Suppressor macrophage treated with lipopolysaccharide for 4 hours (primary cell): ENCODE measurements at regions not wholly inside any gene's neighbourhood (a gene's known extent, or its start where the extent isn't known, plus 50 kb on each side); places are given as distances from the start of the nearest gene placed in this dataset.
"Not testable (repeated sequence)": the region's sequence is repeated elsewhere in the genome, so short reads cannot be mapped to it uniquely, and the experiment has no call there.

Source experiments
- DNase-seq: peaks from one replicate; pipeline ENCODE4 v3.0.0-alpha.2; 2020

DNA sequence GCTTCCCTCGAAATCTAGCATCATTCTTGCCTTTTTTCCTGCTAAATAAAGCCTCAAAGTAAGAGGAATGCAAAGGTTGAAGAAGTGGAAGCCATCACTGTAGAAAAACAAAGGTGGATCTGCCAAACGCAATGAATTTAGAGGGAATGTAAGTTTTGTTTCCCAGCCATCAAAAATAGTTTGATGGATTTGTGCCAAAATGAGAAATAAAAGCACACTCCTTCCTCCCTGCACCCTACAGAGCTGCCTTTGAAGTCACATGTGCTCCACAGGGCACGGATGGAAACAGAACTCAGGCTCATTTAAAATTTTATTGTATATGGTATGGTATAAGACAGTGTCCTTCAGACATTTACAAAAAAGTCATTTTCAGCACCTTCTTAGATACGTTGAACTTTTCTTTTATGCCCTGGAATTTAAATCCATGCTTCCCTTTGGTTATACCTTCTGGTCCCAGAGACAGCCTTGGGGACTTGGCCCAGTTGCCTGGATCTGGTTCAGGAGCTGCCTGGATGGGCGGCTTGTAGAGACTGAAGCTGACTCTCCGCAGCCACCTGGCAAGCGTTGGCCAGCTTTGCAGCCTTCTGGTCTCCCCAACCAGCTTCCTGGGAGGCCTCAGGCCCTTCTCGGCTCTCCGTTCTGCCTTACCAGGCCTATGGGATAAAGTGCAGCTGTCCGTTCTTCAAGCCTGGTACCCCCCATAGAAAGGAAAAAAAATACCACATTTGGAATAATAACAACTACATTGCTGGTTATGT lies 228.5 kb upstream of the NEBL start:
- no peak for DNase-seq

- no peak for DNase-seq
Measured at GRCh38 chr10:21122907-21123306, 225.8 kb upstream of the NEBL start.

DNA sequence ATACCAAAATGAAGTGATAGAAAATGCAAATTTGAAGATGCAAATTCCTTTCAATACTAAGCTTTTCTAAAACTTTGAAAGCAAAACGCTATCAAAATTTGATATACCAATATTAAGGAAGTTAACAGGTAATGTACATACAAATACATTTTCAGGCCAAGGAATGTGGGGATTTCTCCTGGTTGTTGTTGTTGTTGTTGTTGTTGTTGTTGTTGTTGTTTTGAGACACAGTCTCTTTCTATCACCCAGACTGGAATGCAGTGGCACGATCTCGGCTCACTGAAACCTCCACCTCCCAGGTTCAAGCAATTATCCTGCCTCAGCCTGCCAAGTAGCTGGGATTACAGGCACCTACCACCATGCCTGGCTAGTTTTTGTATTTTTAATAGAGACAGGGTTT lies 224.7 kb upstream of the NEBL start:
- DNase-seq, result not testable (repeated sequence)

- DNase-seq, result no peak
Measured at GRCh38 chr10:21114683-21115082, 217.6 kb upstream of the NEBL start.

DNA sequence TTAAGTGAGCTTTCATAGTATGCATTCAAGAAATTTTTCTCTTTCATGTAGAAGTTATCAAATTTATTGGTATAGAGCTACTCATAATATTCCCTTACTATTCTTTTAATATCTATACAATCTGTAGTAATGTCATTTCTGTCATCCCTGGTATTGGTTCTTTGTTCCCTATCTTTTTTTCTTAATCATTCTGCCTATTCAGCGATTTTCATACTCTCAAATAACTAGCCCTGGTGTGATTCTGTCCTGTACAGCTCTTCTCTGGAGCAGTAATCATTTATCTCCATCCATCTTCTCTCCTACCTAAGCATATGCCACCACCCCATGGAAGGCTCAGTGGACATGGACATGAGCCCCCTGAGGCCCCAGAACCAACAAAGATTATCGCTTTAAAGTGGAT lies 213.2 kb upstream of the NEBL start:
- no peak for DNase-seq

DNA sequence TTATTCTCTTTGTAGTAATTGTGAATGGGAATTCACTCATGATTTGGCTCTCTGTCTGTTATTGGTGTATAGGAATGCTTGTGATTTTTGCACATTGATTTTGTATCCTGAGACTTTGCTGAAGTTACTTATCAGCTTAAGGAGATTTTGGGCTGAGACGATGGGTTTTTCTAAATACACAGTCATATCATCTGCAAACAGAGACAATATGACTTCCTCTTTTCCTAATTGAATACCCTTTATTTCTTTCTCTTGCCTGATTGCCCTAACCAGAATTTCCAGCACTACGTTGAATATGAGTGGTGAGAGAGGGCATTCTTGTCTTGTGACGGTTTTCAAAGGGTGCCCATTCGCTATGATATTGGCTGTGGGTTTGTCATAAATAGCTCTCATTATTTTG lies 209.8 kb upstream of the NEBL start:
- not testable (repeated sequence) for DNase-seq

GRCh38 chr10:21105331-21105730 lies 208.2 kb upstream of the NEBL start:
- DNase-seq, result not testable (repeated sequence)

GRCh38 chr10:21100871-21101514 lies 203.9 kb upstream of the NEBL start:
- DNase-seq, result no peak

DNA sequence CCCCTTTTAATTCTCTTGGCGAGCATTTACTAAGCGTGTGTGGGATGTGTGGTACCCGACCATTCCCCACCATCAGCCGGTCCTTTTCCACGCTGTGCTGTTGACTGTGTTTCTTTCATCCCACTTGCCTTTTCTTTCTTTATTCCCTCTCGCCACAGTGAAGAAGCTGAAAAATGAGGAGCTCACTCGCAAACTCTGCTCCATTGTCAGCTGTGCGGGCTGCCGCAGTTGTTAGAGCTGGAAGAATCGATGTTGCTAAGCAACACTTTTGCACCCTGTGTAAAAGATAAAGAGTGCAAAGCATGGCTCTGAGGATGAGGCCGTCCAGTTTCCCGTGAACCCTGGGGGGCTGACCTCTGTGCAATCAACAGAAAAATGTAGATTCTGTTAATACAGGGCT lies 203.1 kb upstream of the NEBL start:
- no peak for DNase-seq

GRCh38 chr10:21099291-21100062 lies 202.4 kb upstream of the NEBL start:
- DNase-seq, result no peak

DNA sequence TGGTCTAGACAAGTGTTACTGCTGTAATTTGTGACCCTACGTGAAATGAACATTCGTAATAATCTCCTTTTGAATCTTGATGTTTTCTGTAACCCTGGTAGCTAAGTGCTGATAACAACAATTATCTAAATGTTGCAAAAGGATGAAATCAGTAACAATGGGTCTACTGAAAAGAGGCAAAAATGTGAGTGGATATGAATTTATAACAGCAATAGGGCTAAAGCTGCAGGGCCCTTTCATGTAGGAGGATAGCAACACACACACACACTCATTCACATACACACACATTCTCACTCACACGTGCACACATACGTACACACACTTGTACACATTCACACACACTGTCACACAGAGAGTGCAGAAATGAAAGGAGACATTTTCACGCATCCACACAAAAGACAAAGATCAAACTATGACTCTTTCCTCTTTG lies 200.8 kb upstream of the NEBL start:
- DNase-seq, result no peak

GRCh38 chr10:21095494-21096055 lies 198.5 kb upstream of the NEBL start:
- DNase-seq, result no peak

DNA sequence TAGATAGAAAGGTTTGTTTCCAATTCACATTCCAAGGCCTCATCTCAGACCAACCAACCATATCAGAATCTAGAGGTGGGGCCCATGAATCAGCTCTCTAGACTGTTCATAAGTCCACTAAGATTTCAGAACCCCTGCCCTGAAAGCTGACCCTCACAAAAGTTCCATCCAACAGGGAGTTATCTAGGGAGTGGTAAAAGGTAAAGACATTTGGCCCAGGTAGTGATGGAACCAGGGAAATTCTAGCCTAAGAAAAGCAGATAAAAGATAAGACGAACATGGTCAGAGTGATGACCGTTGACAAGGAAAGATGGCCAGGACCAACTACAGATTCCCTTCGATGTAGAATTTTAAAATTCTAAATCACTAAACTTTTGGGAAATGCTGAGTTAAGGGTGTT lies 198.0 kb upstream of the NEBL start:
- no peak for DNase-seq

DNA sequence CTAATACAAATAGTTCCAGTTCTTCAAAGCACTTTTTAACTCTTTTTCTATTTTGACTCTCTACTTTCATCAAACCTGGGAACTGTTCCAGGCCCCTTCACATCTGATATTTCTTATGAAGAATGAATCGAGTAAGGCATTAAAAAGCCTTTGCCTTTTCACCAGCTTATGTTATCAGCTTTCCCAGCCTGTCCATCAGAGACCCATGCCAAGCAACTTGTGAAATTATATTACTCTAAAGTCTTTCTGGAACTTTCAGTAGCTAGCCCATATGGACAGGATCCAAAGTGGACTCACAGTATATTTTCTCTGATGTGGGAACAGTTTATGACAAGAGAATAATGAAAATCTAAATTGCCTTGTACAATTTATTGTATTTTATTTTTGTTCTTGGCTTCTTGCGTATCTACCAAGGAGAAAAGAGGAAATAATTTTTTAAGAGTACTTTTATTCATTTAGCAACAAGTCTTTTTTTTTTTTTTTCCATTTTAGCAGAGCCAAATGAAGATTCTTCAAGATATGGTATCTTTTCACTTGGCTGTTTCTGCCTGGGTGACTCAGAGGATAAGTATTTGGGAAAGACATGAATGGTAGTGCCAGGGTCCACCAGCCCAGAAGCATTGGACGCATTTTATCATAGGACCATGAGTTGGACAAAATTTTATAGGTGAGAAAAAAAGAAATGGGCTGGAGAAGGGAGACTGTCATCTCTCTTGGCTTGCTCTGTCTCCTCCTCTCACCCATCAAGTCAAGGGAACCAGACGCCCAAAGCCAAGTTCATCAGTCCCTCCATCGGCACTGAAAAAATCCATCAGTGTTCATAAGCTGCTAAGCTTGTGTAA lies 195.8 kb upstream of the NEBL start:
- DNase-seq, result no peak

GRCh38 chr10:21090609-21091082 lies 193.5 kb upstream of the NEBL start:
- DNase-seq, result no peak

DNA sequence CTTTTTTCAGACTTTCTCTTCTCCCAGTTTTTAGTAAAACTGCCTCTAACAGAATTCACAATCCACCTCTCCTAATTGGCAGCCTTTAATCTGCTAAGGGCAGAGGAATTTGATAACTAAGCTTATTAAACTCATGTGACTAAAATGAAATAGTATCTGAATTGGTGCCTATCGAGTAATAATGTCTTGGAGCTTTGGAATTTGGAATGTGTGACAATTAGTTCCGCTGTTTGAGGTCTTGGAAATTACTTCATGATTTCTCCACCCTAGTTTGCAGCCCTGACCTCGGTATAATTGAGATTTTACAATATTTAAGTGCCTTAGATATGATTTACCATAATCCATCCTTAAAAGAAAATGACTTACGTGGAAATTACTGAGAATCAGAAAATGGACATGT lies 190.4 kb upstream of the NEBL start:
- no peak for DNase-seq

DNA sequence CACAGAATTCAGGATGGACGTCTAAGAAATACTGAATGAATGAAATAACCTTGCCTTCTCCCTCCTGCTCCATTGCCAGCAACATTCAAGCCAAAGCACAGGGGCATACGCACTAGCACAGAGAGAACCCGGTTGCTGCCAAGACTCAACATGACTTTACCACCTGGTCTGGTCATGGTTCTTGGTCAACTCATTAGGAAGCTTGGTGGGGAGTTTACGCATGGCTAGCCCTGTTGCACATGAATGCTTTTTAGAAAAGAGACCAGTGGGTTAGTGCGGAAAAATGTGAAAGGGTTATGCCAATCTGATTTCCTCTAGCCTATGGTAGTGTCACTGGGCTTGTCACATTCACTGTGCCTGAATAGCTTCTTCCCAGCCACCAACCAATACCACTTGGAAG lies 187.6 kb upstream of the NEBL start:
- DNase-seq, result no peak

GRCh38 chr10:21083861-21084260 lies 186.8 kb upstream of the NEBL start:
- no peak for DNase-seq

- no peak for DNase-seq
Measured at GRCh38 chr10:21082206-21082605, 185.1 kb upstream of the NEBL start.

GRCh38 chr10:21080261-21080660 lies 183.2 kb upstream of the NEBL start:
- no peak for DNase-seq

DNA sequence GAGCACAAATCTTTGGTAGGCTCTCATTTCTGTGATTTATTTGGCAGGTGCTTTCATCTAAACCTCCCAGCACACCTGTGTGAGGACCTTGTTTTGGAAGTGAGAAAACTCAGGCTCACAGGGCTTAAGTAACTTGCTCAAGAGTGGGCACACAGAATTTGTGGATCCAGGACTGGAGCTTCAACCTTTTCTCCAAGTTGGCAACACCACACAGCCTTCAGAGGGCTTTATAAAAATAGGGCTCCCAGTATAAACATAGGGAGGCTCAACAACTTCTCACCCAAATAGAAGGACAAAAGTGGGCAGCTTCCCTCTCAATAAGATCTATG lies 182.2 kb upstream of the NEBL start:
- no peak for DNase-seq
